K562 (cell line): ENCODE measurements at regions not wholly inside any gene's neighbourhood (a gene's known extent, or its start where the extent isn't known, plus 50 kb on each side); places are given as distances from the start of the nearest gene placed in this dataset.
A peak's percentile ranks its signal among the peaks of the same experiment; 100 is the strongest.

Experiments used
- ATAC-seq: fragments of 200-7000 bp; cut with Tn5 transposase; 3 replicates; pipeline ENCODE4 v1.9.1; 2020; ENCODE audit warnings: moderate library complexity
- BruUV-seq: library from RNA; stranded (reverse); fragments of 400-500 nt; replicated peaks from 2 replicates; lab custom pipeline; 2021; lab: Mats Ljungman, UMichigan
- CTCF ChIA-PET: fragments of 300-600 bp; formaldehyde crosslinking; extraction: SDS; loops from one replicate; lab custom pipeline; 2021; ENCODE audit warnings: low intra/inter-chr PET ratio; lab: Yijun Ruan, JAX
- POLR2A ChIA-PET: fragments of 300-600, 350-650 bp; sonication (Branson Sonifier 250); formaldehyde crosslinking; extraction: SDS; loops from one replicate; lab custom pipeline; 2021; ENCODE audit warnings: antibody characterized with exemption, inconsistent platforms; lab: Yijun Ruan, JAX
- DNase-seq, 4 experiments: peaks; one replicate each; pipeline versions ENCODE4 v3.0.0 to v3.0.0-alpha.2; 2011 to 2018; ENCODE audit warnings: low spot score in 3 of 4, mixed read lengths in 3 of 4; ENCODE audit errors: extremely low read depth in 1 of 4
- FAIRE-seq: peaks from 2 replicates; lab custom pipeline; 2011; peaks lifted over from hg19 to GRCh38; lab: Jason Lieb, UNC
- H2AFZ ChIP-seq: 2 replicates; pipeline ENCODE4 v1.6.0; 2011; ENCODE audit warnings: low read depth, low read length, control low read depth, inconsistent platforms
- H3K27ac ChIP-seq: fragments of 200-600 bp; 3 replicates; pipeline ENCODE4 v1.8.0; 2011; ENCODE audit warnings: low read depth, mild to moderate bottlenecking, control low read depth, inconsistent platforms, low read length, moderate library complexity, mixed read lengths; ENCODE audit errors: extremely low read depth
- H3K27me3 ChIP-seq, 2 experiments: fragments of 300-600 bp in 1 of 2; 2 replicates in 1 of 2; 3 replicates in 1 of 2; pipeline versions ENCODE4 v1.6.0 to v1.8.0; 2011; ENCODE audit warnings: inconsistent platforms in 2 of 2, low read length in 2 of 2, mild to moderate bottlenecking in 1 of 2, mixed read lengths in 1 of 2, moderate library complexity in 1 of 2; ENCODE audit not compliant: control insufficient read depth in 2 of 2, insufficient read depth in 2 of 2
- H3K36me3 ChIP-seq: fragments of 300-600 bp; 3 replicates; pipeline ENCODE4 v1.8.0; 2011; ENCODE audit warnings: mild to moderate bottlenecking, low read length, inconsistent platforms; ENCODE audit not compliant: control insufficient read depth, insufficient read depth
- H3K4me1 ChIP-seq, 2 experiments: fragments of 200-600 bp in 1 of 2; replicated peaks in 1 of 2; 2 replicates in 1 of 2; 3 replicates in 1 of 2; pipeline versions ENCODE4 v1.5.1 to v1.8.0; 2011; ENCODE audit warnings: inconsistent platforms in 2 of 2, low read length in 2 of 2, mild to moderate bottlenecking in 1 of 2, mixed read lengths in 1 of 2, moderate library complexity in 1 of 2; ENCODE audit not compliant: control insufficient read depth in 2 of 2, insufficient read depth in 2 of 2
- H3K4me2 ChIP-seq: 2 replicates; pipeline ENCODE4 v1.6.1; 2011; ENCODE audit warnings: low read length, control low read depth, inconsistent platforms, mixed read lengths; ENCODE audit not compliant: insufficient read depth
- H3K4me3 ChIP-seq: fragments of 200-600 bp; sonication (generic), shearing (Covaris generic); 2 replicates; pipeline ENCODE4 v1.5.1; 2016; ENCODE audit warnings: control low read depth, inconsistent platforms
- H3K79me2 ChIP-seq: fragments of 200-600 bp; 3 replicates; pipeline ENCODE4 v1.8.0; 2011; ENCODE audit warnings: low read length, inconsistent platforms; ENCODE audit not compliant: control insufficient read depth, insufficient read depth
- H3K9ac ChIP-seq, 2 experiments: 2 replicates each; pipeline versions ENCODE4 v1.6.0 to v1.6.1; 2011; ENCODE audit warnings: low read depth in 2 of 2, low read length in 2 of 2, control low read depth in 1 of 2, inconsistent platforms in 1 of 2, mild to moderate bottlenecking in 1 of 2, mixed read lengths in 1 of 2; ENCODE audit not compliant: insufficient read depth in 1 of 2
- H3K9me1 ChIP-seq: one replicate; pipeline ENCODE4 v1.6.0; 2011; ENCODE audit warnings: inconsistent platforms, mild to moderate bottlenecking, low read length, moderate library complexity; ENCODE audit not compliant: control insufficient read depth, insufficient read depth
- H3K9me3 ChIP-seq: replicated peaks from 2 replicates; pipeline ENCODE4 v1.5.1; 2011; ENCODE audit warnings: low read depth, low read length, inconsistent platforms; ENCODE audit not compliant: control insufficient read depth, insufficient read depth
- H4K20me1 ChIP-seq: replicated peaks from 2 replicates; pipeline ENCODE4 v1.6.1; 2011; ENCODE audit warnings: low read length, inconsistent platforms, mixed read lengths; ENCODE audit not compliant: control insufficient read depth, insufficient read depth
- MITF ChIP-seq: IDR thresholded peaks from 2 replicates; pipeline ENCODE4 v1.6.1; 2014; ENCODE audit warnings: antibody characterized with exemption
- REST ChIP-seq, 2 experiments: fragments of 450-650 bp; formaldehyde crosslinking in 1 of 2; IDR thresholded peaks; 2 replicates each; pipeline versions ENCODE4 v1.4.0 to v1.6.1; 2014 to 2020; ENCODE audit warnings: mild to moderate bottlenecking in 2 of 2, borderline replicate concordance in 1 of 2, low read depth in 1 of 2
- SRSF1 ChIP-seq: fragments of 200-400 bp; formaldehyde crosslinking; IDR thresholded peaks from 2 replicates; pipeline ENCODE4 v1.6.1; 2017; ENCODE audit warnings: mild to moderate bottlenecking, low read depth, low read length, moderate library complexity
- ZBTB9 ChIP-seq: fragments of 450-650 bp; formaldehyde crosslinking; IDR thresholded peaks from 2 replicates; pipeline ENCODE4 v1.4.0; 2020; ENCODE audit warnings: mild to moderate bottlenecking, moderate library complexity
- ZNF436 ChIP-seq: fragments of 250-450, 450-650 bp; sonication (Bioruptor Pico); formaldehyde crosslinking; IDR thresholded peaks from 2 replicates; pipeline ENCODE4 v1.7.0; 2020; ENCODE audit warnings: mild to moderate bottlenecking
- WGBS: fragments of 100-300 bp; shearing (Covaris generic); methylation state at CpG from one replicate; pipeline ENCODE4 v1.1.6; 2016; ENCODE audit warnings: low coverage, mixed read lengths; ENCODE audit not compliant: insufficient coverage; ENCODE audit errors: missing lambda C conversion rate; 5-methylcytosine and 5-hydroxymethylcytosine counted together
- in situ Hi-C: fragments of 300-500 bp; cut with MboI; formaldehyde crosslinking; loops from 4 replicates; pipeline ENCODE4 v1.15.0; 2018; ENCODE audit warnings: inconsistent platforms, mixed read lengths
- intact Hi-C: fragments of 100-400 bp; cut with micrococcal nuclease; formaldehyde crosslinking; loops from 2 replicates; pipeline ENCODE4 v1.14.2; 2022

- TF ChIP-seq ZBTB9 (CRISPR knock-in tag) (no peak), ZNF436 (CRISPR knock-in tag) (no peak), MITF (no peak)
Observed at GRCh38 chr6:144929262-144929661, 644.1 kb downstream of the UTRN start (continued).

GRCh38 chr6:144931172-144932035 is 646.3 kb downstream of the UTRN start:
- H3K9ac ChIP-seq, result no peak overlapping the region
- intact Hi-C loops (loop anchor here (1.0 to 10.0 kb wide), 5 partner anchors 96 to 1357 kb away; no protein-coding TSS in a partner anchor), in situ Hi-C loops (no loop called here)
- H2AFZ ChIP-seq, result no peak overlapping the region
- WGBS, result 4% methylated on average over 6 of the region's 6 CpGs
- peak; percentile 74 for ATAC-seq
- ChIA-PET CTCF (interaction anchor here (0.7 to 1.7 kb wide), 3 partner anchors 346 to 826 kb away, joined by 4 to 11 read pairs (median 5); no protein-coding TSS in a partner anchor), POLR2A (no interaction called here)
- no peaks in the 10 kb centered on the region for H3K27me3 ChIP-seq
- no peaks in the 10 kb centered on the region for H3K79me2 ChIP-seq
- peak; percentile 32 for FAIRE-seq
- no peaks in the 10 kb centered on the region for H3K36me3 ChIP-seq
- no peak overlapping the region for H3K4me3 ChIP-seq
- H3K27ac ChIP-seq, result no peak overlapping the region
- BruUV-seq, result no TSS peak
- no peaks in the 10 kb centered on the region; the same call in 1 of the 2 replicates for H3K9me3 ChIP-seq
- DNase-seq, result peak in 2 of 4 experiments; percentile 11 to 46
- no peaks in the 10 kb centered on the region for H3K9me1 ChIP-seq
- no peaks in the 10 kb centered on the region for H4K20me1 ChIP-seq
- H3K4me1 ChIP-seq, result no peaks in the 10 kb centered on the region
- H3K4me2 ChIP-seq, result no peak overlapping the region
- peak; percentile 65; the same call in 1 of the 2 replicates for TF ChIP-seq REST (IDR thresholded peaks at IDR 0.05; ENCODE audit: borderline replicate concordance)
- no peak for TF ChIP-seq REST (CRISPR knock-in tag; IDR thresholded peaks at IDR 0.05; ENCODE audit: low read depth)
- TF ChIP-seq SRSF1, result no peak
